OCI-LY7 (cell line): ENCODE measurements at regions not wholly inside any gene's neighbourhood (a gene's known extent, or its start where the extent isn't known, plus 50 kb on each side); places are given as distances from the start of the nearest gene placed in this dataset.

ENCODE experiments used
- BruUV-seq: library from RNA; stranded (reverse); fragments of 400-500 nt; replicated peaks from 2 replicates; lab custom pipeline; 2021; lab: Mats Ljungman, UMichigan
- CTCF ChIA-PET: fragments of 300-600 bp; sonication (Branson Sonifier 250); formaldehyde crosslinking; loops from one replicate; lab custom pipeline; 2022; ENCODE audit warnings: antibody characterized with exemption; ENCODE audit not compliant: unreplicated experiment; lab: Charles Lee
- POLR2A ChIA-PET: fragments of 300-600 bp; sonication (Branson Sonifier 250); formaldehyde crosslinking; loops from one replicate; lab custom pipeline; 2022; ENCODE audit warnings: antibody characterized with exemption; lab: Charles Lee
- DNase-seq: peaks from one replicate; pipeline ENCODE4 v3.0.0-alpha.2; 2015; ENCODE audit warnings: low spot score
- H2AFZ ChIP-seq: fragments of 200-600 bp; sonication (generic), shearing (Covaris generic); 2 replicates; pipeline ENCODE4 v1.6.1; 2014; ENCODE audit warnings: mild to moderate bottlenecking, antibody characterized with exemption, low read length, moderate library complexity
- H3K27ac ChIP-seq: fragments of 200-600 bp; sonication (generic); 2 replicates; pipeline ENCODE4 v1.5.1; 2014; ENCODE audit warnings: mixed run types, low read depth, mild to moderate bottlenecking, moderate library complexity, low read length, inconsistent platforms; ENCODE audit not compliant: poor library complexity, severe bottlenecking
- H3K36me3 ChIP-seq: fragments of 200-600 bp; sonication (generic); 2 replicates; pipeline ENCODE4 v1.6.1; 2014; ENCODE audit warnings: mild to moderate bottlenecking, antibody characterized with exemption, low read length, moderate library complexity, mixed read lengths; ENCODE audit not compliant: insufficient read depth
- H3K4me1 ChIP-seq: fragments of 200-600 bp; sonication (generic); 2 replicates; pipeline ENCODE4 v1.5.1; 2014; ENCODE audit warnings: mild to moderate bottlenecking, low read length; ENCODE audit not compliant: insufficient read depth, poor library complexity, severe bottlenecking
- H3K4me2 ChIP-seq: fragments of 200-600 bp; sonication (generic); 2 replicates; pipeline ENCODE4 v1.6.1; 2014; ENCODE audit warnings: mild to moderate bottlenecking, low read length
- H3K4me3 ChIP-seq: fragments of 200-600 bp; sonication (generic); 2 replicates; pipeline ENCODE4 v1.5.1; 2014; ENCODE audit warnings: mild to moderate bottlenecking, low read depth, low read length; ENCODE audit not compliant: poor library complexity, severe bottlenecking
- H3K79me2 ChIP-seq: fragments of 200-600 bp; sonication (generic); 2 replicates; pipeline ENCODE4 v1.6.1; 2016; ENCODE audit warnings: low read depth, mild to moderate bottlenecking, low read length, moderate library complexity, mixed read lengths; ENCODE audit not compliant: insufficient read depth
- H3K9me2 ChIP-seq: fragments of 200-600 bp; sonication (generic); 2 replicates; pipeline ENCODE4 v1.6.1; 2016; ENCODE audit warnings: mild to moderate bottlenecking, low read length, mixed read lengths; ENCODE audit not compliant: insufficient read depth
- H3K9me3 ChIP-seq: fragments of 200-600 bp; sonication (generic); 2 replicates; pipeline ENCODE4 v1.6.1; 2014; ENCODE audit warnings: mild to moderate bottlenecking, mixed run types, low read length, mixed read lengths
- H4K20me1 ChIP-seq: fragments of 200-600 bp; sonication (generic); 2 replicates; pipeline ENCODE4 v1.6.1; 2014; ENCODE audit warnings: mild to moderate bottlenecking, antibody characterized with exemption, low read length, moderate library complexity, mixed read lengths; ENCODE audit not compliant: insufficient read depth
- EZH2phosphoT487 ChIP-seq: fragments of 200-600 bp; sonication (generic); IDR thresholded peaks from 2 replicates; pipeline ENCODE4 v1.6.1; 2018; ENCODE audit warnings: low read depth, borderline replicate concordance, mild to moderate bottlenecking, mixed run types, antibody characterized with exemption, low read length, moderate library complexity, mixed read lengths
- intact Hi-C: fragments of 100-400 bp; cut with micrococcal nuclease; formaldehyde crosslinking; loops from one replicate; pipeline ENCODE4 v1.10.0; 2022; ENCODE audit not compliant: unreplicated experiment
- TF ChIP-seq, protein P1 (sequence below): fragments of 200-600 bp; sonication (generic); conservative IDR thresholded peaks from 2 replicates; pipeline ENCODE4 v1.5.1; 2014; ENCODE audit warnings: mild to moderate bottlenecking, antibody characterized with exemption, low read length, moderate library complexity, mixed read lengths

- Histone ChIP-seq H3K9me2 (no peaks in the 10 kb centered on the region; the same call in 1 of the 2 replicates), H3K36me3 (no peaks in the 10 kb centered on the region), H3K4me2 (no peak overlapping the region), H3K27ac (no peak overlapping the region), H3K79me2 (no peaks in the 10 kb centered on the region), H2AFZ (no peak overlapping the region), H3K9me3 (no peaks in the 10 kb centered on the region), H3K4me1 (no peaks in the 10 kb centered on the region), H4K20me1 (no peaks in the 10 kb centered on the region), H3K4me3 (no peak overlapping the region)
- CTCF ChIA-PET: no interaction called here
- TF ChIP-seq EZH2phosphoT487: no peak
- TF ChIP-seq, protein P1, sequence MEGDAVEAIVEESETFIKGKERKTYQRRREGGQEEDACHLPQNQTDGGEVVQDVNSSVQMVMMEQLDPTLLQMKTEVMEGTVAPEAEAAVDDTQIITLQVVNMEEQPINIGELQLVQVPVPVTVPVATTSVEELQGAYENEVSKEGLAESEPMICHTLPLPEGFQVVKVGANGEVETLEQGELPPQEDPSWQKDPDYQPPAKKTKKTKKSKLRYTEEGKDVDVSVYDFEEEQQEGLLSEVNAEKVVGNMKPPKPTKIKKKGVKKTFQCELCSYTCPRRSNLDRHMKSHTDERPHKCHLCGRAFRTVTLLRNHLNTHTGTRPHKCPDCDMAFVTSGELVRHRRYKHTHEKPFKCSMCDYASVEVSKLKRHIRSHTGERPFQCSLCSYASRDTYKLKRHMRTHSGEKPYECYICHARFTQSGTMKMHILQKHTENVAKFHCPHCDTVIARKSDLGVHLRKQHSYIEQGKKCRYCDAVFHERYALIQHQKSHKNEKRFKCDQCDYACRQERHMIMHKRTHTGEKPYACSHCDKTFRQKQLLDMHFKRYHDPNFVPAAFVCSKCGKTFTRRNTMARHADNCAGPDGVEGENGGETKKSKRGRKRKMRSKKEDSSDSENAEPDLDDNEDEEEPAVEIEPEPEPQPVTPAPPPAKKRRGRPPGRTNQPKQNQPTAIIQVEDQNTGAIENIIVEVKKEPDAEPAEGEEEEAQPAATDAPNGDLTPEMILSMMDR: no peak
- intact Hi-C loops: no loop called here
- POLR2A ChIA-PET: interaction anchor here (1.0 kb wide), 1 partner anchor 13 kb away, joined by 4 read pairs; no protein-coding TSS in a partner anchor
- no peak for DNase-seq
- no TSS peak for BruUV-seq
Measured at GRCh38 chr2:145635706-145636427, 1115.9 kb upstream of the ZEB2 start.

DNA sequence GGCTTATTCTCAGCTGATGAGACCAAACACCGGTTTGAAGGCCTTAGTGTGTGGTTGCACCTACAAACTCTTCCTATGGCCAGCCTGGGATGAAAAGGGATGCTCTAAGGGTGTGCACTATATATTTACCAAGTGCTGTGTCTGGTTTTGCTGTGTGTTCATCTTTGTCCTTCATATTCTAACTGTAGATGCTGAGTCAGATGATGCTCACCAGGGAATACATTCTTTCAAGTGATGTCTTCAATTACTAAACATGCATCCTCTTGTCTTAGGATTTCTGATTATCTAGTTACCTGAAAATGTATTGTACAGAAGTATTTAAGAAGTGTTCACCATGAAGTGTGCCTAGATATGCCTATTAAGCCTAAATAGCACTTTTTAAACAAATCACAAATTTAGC lies 1111.6 kb upstream of the ZEB2 start:
- no peaks in the 10 kb centered on the region for H3K36me3 ChIP-seq
- intact Hi-C loops: no loop called here
- no peaks in the 10 kb centered on the region for H3K9me3 ChIP-seq
- no peaks in the 10 kb centered on the region for H3K79me2 ChIP-seq
- DNase-seq: no peak
- no peak overlapping the region for H3K4me2 ChIP-seq
- no peaks in the 10 kb centered on the region for H4K20me1 ChIP-seq
- no peak overlapping the region for H3K4me3 ChIP-seq
- no TSS peak for BruUV-seq
- no peaks in the 10 kb centered on the region for H3K4me1 ChIP-seq
- ChIA-PET POLR2A (interaction anchor here (0.5 kb wide), 1 partner anchor 997 kb away, joined by 3 read pairs; no protein-coding TSS in a partner anchor), CTCF (no interaction called here)
- H3K9me2 ChIP-seq: no peaks in the 10 kb centered on the region
- no peak overlapping the region for H2AFZ ChIP-seq
- no peak for TF ChIP-seq EZH2phosphoT487
- TF ChIP-seq, protein P1: no peak
- H3K27ac ChIP-seq: no peak overlapping the region

GRCh38 chr2:145626301-145626700 lies 1106.4 kb upstream of the ZEB2 start:
- ChIA-PET CTCF (no interaction called here), POLR2A (interaction anchor here (0.9 kb wide), 1 partner anchor 8 kb away, joined by 10 read pairs; no protein-coding TSS in a partner anchor)
- TF ChIP-seq EZH2phosphoT487: no peak
- TF ChIP-seq, protein P1: no peak
- H3K9me3 ChIP-seq: no peaks in the 10 kb centered on the region
- no peak overlapping the region for H3K4me2 ChIP-seq
- no peak overlapping the region for H3K27ac ChIP-seq
- no TSS peak for BruUV-seq
- no peaks in the 10 kb centered on the region for H3K4me1 ChIP-seq
- H4K20me1 ChIP-seq: no peaks in the 10 kb centered on the region
- H3K36me3 ChIP-seq: no peaks in the 10 kb centered on the region
- H3K9me2 ChIP-seq: no peaks in the 10 kb centered on the region
- no peak for DNase-seq
- H3K4me3 ChIP-seq: no peak overlapping the region
- H3K79me2 ChIP-seq: no peaks in the 10 kb centered on the region
- intact Hi-C loops: no loop called here
- no peak overlapping the region for H2AFZ ChIP-seq
